Mesodermal cell (in vitro differentiated cells): ENCODE measurements at regions not wholly inside any gene's neighbourhood (a gene's known extent, or its start where the extent isn't known, plus 50 kb on each side); places are given as distances from the start of the nearest gene placed in this dataset.

Source experiments
- H3K27ac ChIP-seq: 2 replicates; pipeline ENCODE4 v1.7.0; 2013; ENCODE audit warnings: mild to moderate bottlenecking, low read depth, low read length, moderate library complexity; ENCODE audit not compliant: severe bottlenecking
- H3K36me3 ChIP-seq: 2 replicates; pipeline ENCODE4 v1.7.1; 2013; ENCODE audit warnings: mild to moderate bottlenecking, low read length, moderate library complexity; ENCODE audit not compliant: control insufficient read depth, insufficient read depth
- H3K4me1 ChIP-seq: one replicate; pipeline ENCODE4 v1.7.1; 2013; ENCODE audit warnings: mild to moderate bottlenecking, low read length; ENCODE audit not compliant: insufficient read depth, control insufficient read depth, poor library complexity, severe bottlenecking
- H3K4me3 ChIP-seq: 2 replicates; pipeline ENCODE4 v1.7.0; 2013; ENCODE audit warnings: low read length, control low read depth, mild to moderate bottlenecking; ENCODE audit not compliant: insufficient read depth, poor library complexity, severe bottlenecking; ENCODE audit errors: extremely low read depth
- H3K9me3 ChIP-seq: 2 replicates; pipeline ENCODE4 v1.7.1; 2013; ENCODE audit warnings: mild to moderate bottlenecking, low read length, moderate library complexity; ENCODE audit not compliant: control insufficient read depth
- WGBS, 2 experiments: methylation state at CpG; one replicate each; pipeline ENCODE4 v1.1.5; 2013; ENCODE audit warnings: missing lambda C conversion rate in 2 of 2; ENCODE audit not compliant: insufficient coverage in 2 of 2; 5-methylcytosine and 5-hydroxymethylcytosine counted together

GRCh38 chr2:120612471-120612870 is 123.2 kb upstream of the GLI2 start:
- Histone ChIP-seq H3K4me3 (no peak overlapping the region), H3K9me3 (no peaks in the 10 kb centered on the region), H3K36me3 (no peaks in the 10 kb centered on the region), H3K27ac (no peak overlapping the region), H3K4me1 (peaks cover 8% of the 10 kb centered on the region)
- 82 to 94% methylated on average over 5 to 6 of the region's 7 CpGs for WGBS, 2 experiments

GRCh38 chr2:120612931-120613330 is 122.7 kb upstream of the GLI2 start:
- WGBS, 2 experiments: 81 to 91% methylated on average over 6 of the region's 7 CpGs
- H3K9me3 ChIP-seq: no peaks in the 10 kb centered on the region
- H3K4me1 ChIP-seq: peaks cover 8% of the 10 kb centered on the region
- H3K36me3 ChIP-seq: no peaks in the 10 kb centered on the region
- no peak overlapping the region for H3K4me3 ChIP-seq
- no peak overlapping the region for H3K27ac ChIP-seq

- 84 to 88% methylated on average over 26 of the region's 29 CpGs for WGBS, 2 experiments
- Histone ChIP-seq H3K4me1 (peaks cover 8% of the 10 kb centered on the region), H3K36me3 (no peaks in the 10 kb centered on the region), H3K27ac (no peak overlapping the region), H3K9me3 (no peaks in the 10 kb centered on the region), H3K4me3 (no peak overlapping the region)
Measured at GRCh38 chr2:120613742-120614571, 121.7 kb upstream of the GLI2 start.

GRCh38 chr2:120614901-120615300 is 120.8 kb upstream of the GLI2 start:
- H3K36me3 ChIP-seq: no peaks in the 10 kb centered on the region
- 95% methylated on average over 12 to 13 of the region's 13 CpGs for WGBS, 2 experiments
- H3K4me1 ChIP-seq: peaks cover 13% of the 10 kb centered on the region
- H3K4me3 ChIP-seq: no peak overlapping the region
- no peaks in the 10 kb centered on the region for H3K9me3 ChIP-seq
- no peak overlapping the region for H3K27ac ChIP-seq

GRCh38 chr2:120616261-120616660 is 119.4 kb upstream of the GLI2 start:
- peaks cover 15% of the 10 kb centered on the region for H3K4me1 ChIP-seq
- WGBS, 2 experiments: 80 to 90% methylated on average over 1 to 3 of the region's 3 CpGs
- H3K36me3 ChIP-seq: no peaks in the 10 kb centered on the region
- no peak overlapping the region for H3K27ac ChIP-seq
- no peak overlapping the region for H3K4me3 ChIP-seq
- no peaks in the 10 kb centered on the region for H3K9me3 ChIP-seq

GRCh38 chr2:120617055-120617454 is 118.6 kb upstream of the GLI2 start:
- Histone ChIP-seq H3K4me3 (no peak overlapping the region), H3K27ac (no peak overlapping the region), H3K9me3 (no peaks in the 10 kb centered on the region), H3K4me1 (peaks cover 15% of the 10 kb centered on the region), H3K36me3 (no peaks in the 10 kb centered on the region)
- WGBS, 2 experiments: 84 to 90% methylated on average over 4 to 5 of the region's 5 CpGs

- no peaks in the 10 kb centered on the region for H3K36me3 ChIP-seq
- H3K9me3 ChIP-seq: no peaks in the 10 kb centered on the region
- peaks cover 13% of the 10 kb centered on the region for H3K4me1 ChIP-seq
- no peak overlapping the region for H3K4me3 ChIP-seq
- WGBS, 2 experiments: no CpG with 5 or more reads among the region's 3 CpGs
- no peak overlapping the region for H3K27ac ChIP-seq
Measured at GRCh38 chr2:120618830-120619229, 116.8 kb upstream of the GLI2 start.

- no peaks in the 10 kb centered on the region for H3K9me3 ChIP-seq
- no peak overlapping the region for H3K27ac ChIP-seq
- H3K4me3 ChIP-seq: no peak overlapping the region
- peaks cover 7% of the 10 kb centered on the region for H3K4me1 ChIP-seq
- WGBS, 2 experiments: 92 to 94% methylated on average over 4 of the region's 4 CpGs
- no peaks in the 10 kb centered on the region for H3K36me3 ChIP-seq
Measured at GRCh38 chr2:120619579-120619978, 116.1 kb upstream of the GLI2 start.

GRCh38 chr2:120620025-120620793 is 115.5 kb upstream of the GLI2 start:
- no peaks in the 10 kb centered on the region for H3K36me3 ChIP-seq
- no peaks in the 10 kb centered on the region for H3K9me3 ChIP-seq
- H3K27ac ChIP-seq: no peak overlapping the region
- peaks cover 7% of the 10 kb centered on the region for H3K4me1 ChIP-seq
- no peak overlapping the region for H3K4me3 ChIP-seq
- WGBS, 2 experiments: 89 to 94% methylated on average over 2 of the region's 4 CpGs

- no peak overlapping the region for H3K27ac ChIP-seq
- H3K9me3 ChIP-seq: no peaks in the 10 kb centered on the region
- H3K36me3 ChIP-seq: no peaks in the 10 kb centered on the region
- no peak overlapping the region for H3K4me3 ChIP-seq
- 95 to 96% methylated on average over 9 to 10 of the region's 13 CpGs for WGBS, 2 experiments
- peaks cover 7% of the 10 kb centered on the region for H3K4me1 ChIP-seq
Measured at GRCh38 chr2:120622159-120622869, 113.4 kb upstream of the GLI2 start.
